Astrocyte (in vitro differentiated cells and primary cell): ENCODE measurements at regions not wholly inside any gene's neighbourhood (a gene's known extent, or its start where the extent isn't known, plus 50 kb on each side); places are given as distances from the start of the nearest gene placed in this dataset.

ENCODE experiments used
- EZH2 ChIP-seq: IDR thresholded peaks from 2 replicates; pipeline ENCODE4 v1.6.1; 2012; ENCODE audit warnings: mild to moderate bottlenecking, low read length, inconsistent platforms; ENCODE audit not compliant: insufficient read depth
- TF ChIP-seq, protein P1 (sequence below): IDR thresholded peaks from 2 replicates; pipeline ENCODE4 v1.5.1; 2011; ENCODE audit warnings: low read depth, mild to moderate bottlenecking, inconsistent platforms, low read length, moderate library complexity; ENCODE audit not compliant: insufficient read depth

DNA sequence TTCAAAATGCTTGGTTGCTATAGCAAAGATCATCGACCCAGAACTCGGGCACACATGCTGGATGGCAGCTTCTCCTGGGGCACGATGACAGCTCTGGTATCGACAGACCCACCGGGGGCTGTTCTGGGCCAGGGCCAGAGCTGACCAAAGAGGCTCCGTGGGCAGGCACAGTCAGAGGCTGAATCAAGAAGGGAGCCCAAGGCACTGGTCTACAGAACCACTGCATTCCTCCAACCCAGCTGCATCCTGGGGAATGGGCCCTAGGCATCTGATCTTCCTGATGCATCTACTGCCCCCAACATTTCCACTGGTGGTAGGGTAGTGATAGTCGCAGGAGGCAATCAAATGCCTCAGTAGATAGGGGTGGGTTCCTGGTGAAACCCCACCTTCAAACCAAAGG is 470.3 kb downstream of the TBC1D22A start:
- TF ChIP-seq, protein P1, sequence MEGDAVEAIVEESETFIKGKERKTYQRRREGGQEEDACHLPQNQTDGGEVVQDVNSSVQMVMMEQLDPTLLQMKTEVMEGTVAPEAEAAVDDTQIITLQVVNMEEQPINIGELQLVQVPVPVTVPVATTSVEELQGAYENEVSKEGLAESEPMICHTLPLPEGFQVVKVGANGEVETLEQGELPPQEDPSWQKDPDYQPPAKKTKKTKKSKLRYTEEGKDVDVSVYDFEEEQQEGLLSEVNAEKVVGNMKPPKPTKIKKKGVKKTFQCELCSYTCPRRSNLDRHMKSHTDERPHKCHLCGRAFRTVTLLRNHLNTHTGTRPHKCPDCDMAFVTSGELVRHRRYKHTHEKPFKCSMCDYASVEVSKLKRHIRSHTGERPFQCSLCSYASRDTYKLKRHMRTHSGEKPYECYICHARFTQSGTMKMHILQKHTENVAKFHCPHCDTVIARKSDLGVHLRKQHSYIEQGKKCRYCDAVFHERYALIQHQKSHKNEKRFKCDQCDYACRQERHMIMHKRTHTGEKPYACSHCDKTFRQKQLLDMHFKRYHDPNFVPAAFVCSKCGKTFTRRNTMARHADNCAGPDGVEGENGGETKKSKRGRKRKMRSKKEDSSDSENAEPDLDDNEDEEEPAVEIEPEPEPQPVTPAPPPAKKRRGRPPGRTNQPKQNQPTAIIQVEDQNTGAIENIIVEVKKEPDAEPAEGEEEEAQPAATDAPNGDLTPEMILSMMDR: no peak
- TF ChIP-seq EZH2: no peak
